ENCODE measurements at regions not wholly inside any gene's neighbourhood (a gene's known extent, or its start where the extent isn't known, plus 50 kb on each side); places are given as distances from the start of the nearest gene placed in this dataset.

GRCh38 chr13:74706801-74707200, 572.6 kb upstream of the KLF12 start:
- TF ChIP-seq CTCF (IDR thresholded peaks at IDR 0.05), result no peak
- TF ChIP-seq RFX5 (IDR thresholded peaks at IDR 0.05; ENCODE audit: low read length), result no peak
- TF ChIP-seq MXI1 (IDR thresholded peaks at IDR 0.05; ENCODE audit: low read depth, low read length), result no peak
- no peak for TF ChIP-seq TAF1 (IDR thresholded peaks at IDR 0.05; ENCODE audit: borderline replicate concordance, low read depth, low read length)
- no peak for TF ChIP-seq NRF1 (IDR thresholded peaks at IDR 0.05; ENCODE audit: low read depth, low read length)
- no peak for TF ChIP-seq EP300 (IDR thresholded peaks at IDR 0.05; ENCODE audit: borderline replicate concordance in 1 of 2, low read depth in 1 of 2, low read length in 1 of 2)
- TF ChIP-seq USF1 (IDR thresholded peaks at IDR 0.05; ENCODE audit: borderline replicate concordance, low read depth), result no peak
- TF ChIP-seq RAD21 (IDR thresholded peaks at IDR 0.05; ENCODE audit: low read length), result no peak
- TF ChIP-seq SMC3 (IDR thresholded peaks at IDR 0.05; ENCODE audit: low read depth, low read length), result no peak
- no peak for TF ChIP-seq YY1 (IDR thresholded peaks at IDR 0.05; ENCODE audit: low read depth)
